Adrenal gland (tissue), 9 donors: ENCODE measurements at regions not wholly inside any gene's neighbourhood (a gene's known extent, or its start where the extent isn't known, plus 50 kb on each side); places are given as distances from the start of the nearest gene placed in this dataset.

ENCODE experiments used
- DNase-seq, 7 donors: peaks; one replicate each; pipeline ENCODE4 v3.0.0-alpha.2; 2019 to 2020
- H3K27ac ChIP-seq, 5 donors: fragments of 200-600 bp; sonication (generic) in 4 of 5; 1 replicate in 3 of 5; 2 replicates in 2 of 5; pipeline versions ENCODE4 v1.5.1 to v1.8.0; 2016 to 2020; ENCODE audit warnings: mild to moderate bottlenecking in 1 of 5
- H3K27me3 ChIP-seq: fragments of 200-600 bp; 2 replicates; pipeline ENCODE4 v1.8.0; 2021
- H3K36me3 ChIP-seq, 2 donors: fragments of 200-600 bp; replicated peaks in 1 of 2; 1 replicate in 1 of 2; 2 replicates in 1 of 2; pipeline versions ENCODE4 v1.5.1 to v1.8.0; 2018 to 2022
- H3K4me1 ChIP-seq, 2 donors: fragments of 200-600 bp; replicated peaks in 1 of 2; 1 replicate in 1 of 2; 2 replicates in 1 of 2; pipeline versions ENCODE4 v1.5.1 to v1.8.0; 2018 to 2021
- H3K4me3 ChIP-seq, 4 donors: fragments of 200-600 bp; sonication (generic) in 3 of 4; one replicate each; pipeline ENCODE4 v1.5.1; 2016 to 2018
- H3K9me3 ChIP-seq, 3 donors: fragments of 200-600 bp; sonication (generic) in 1 of 3; replicated peaks in 1 of 3; 1 replicate in 2 of 3; 2 replicates in 1 of 3; pipeline versions ENCODE4 v1.5.1 to v1.8.0; 2016 to 2021
- CTCF ChIP-seq, 6 experiments: fragments of 450-650 bp in 4 of 6; fragments of 200-600 bp in 2 of 6; sonication (generic) in 1 of 6; IDR thresholded peaks; 1 replicate in 5 of 6; 2 replicates in 1 of 6; pipeline versions ENCODE4 v1.5.1 to v1.8.0; 2016 to 2021; ENCODE audit warnings: antibody characterized with exemption in 6 of 6, mild to moderate bottlenecking in 2 of 6, moderate library complexity in 1 of 6
- POLR2A ChIP-seq, 2 donors: fragments of 450-650 bp; IDR thresholded peaks; one replicate each; pipeline ENCODE4 v1.6.1; 2017; ENCODE audit warnings: antibody characterized with exemption in 2 of 2, mild to moderate bottlenecking in 2 of 2, moderate library complexity in 1 of 2
- WGBS, 4 donors: extraction: QIAGEN DNeasy Blood & Tissue Kit in 2 of 4; methylation state at CpG; one replicate each; pipeline versions ENCODE4 v1.1.5 to v1.1.7; 2013 to 2017; 5-methylcytosine and 5-hydroxymethylcytosine counted together
- intact Hi-C, 2 donors: fragments of 100-400 bp; cut with DNase I; formaldehyde crosslinking; loops; one replicate each; pipeline versions ENCODE4 v1.14.1 to v1.15.0; 2022 to 2023
- donor health status: healthy with polysubstance abuse.
- donor health status: Bipolar disorder and iron deficiency.
- donor health status: DM: yes; HTN: yes; CAD: no.
- donor health status: DM: no; HTN: no; CAD: no.
- donor health status: DM: no; HTN: no; CAD: no.

GRCh38 chr20:48471176-48471575 lies 356.6 kb downstream of the PREX1 start:
- no peak overlapping the region for H3K4me3 ChIP-seq
- no peaks in the 10 kb centered on the region for H3K4me1 ChIP-seq
- DNase-seq: no peak
- WGBS, 4 donors: 57 to 76% (median 72%) methylated on average over 5 of the region's 5 CpGs
- TF ChIP-seq POLR2A (IDR thresholded peaks at IDR 0.05) (no peak), CTCF (IDR thresholded peaks at IDR 0.05) (no peak)
- no peaks in the 10 kb centered on the region for H3K9me3 ChIP-seq
- no peaks in the 10 kb centered on the region for H3K27me3 ChIP-seq
- H3K36me3 ChIP-seq: no peaks in the 10 kb centered on the region
- intact Hi-C loops: no loop called here
- no peak overlapping the region for H3K27ac ChIP-seq

DNA sequence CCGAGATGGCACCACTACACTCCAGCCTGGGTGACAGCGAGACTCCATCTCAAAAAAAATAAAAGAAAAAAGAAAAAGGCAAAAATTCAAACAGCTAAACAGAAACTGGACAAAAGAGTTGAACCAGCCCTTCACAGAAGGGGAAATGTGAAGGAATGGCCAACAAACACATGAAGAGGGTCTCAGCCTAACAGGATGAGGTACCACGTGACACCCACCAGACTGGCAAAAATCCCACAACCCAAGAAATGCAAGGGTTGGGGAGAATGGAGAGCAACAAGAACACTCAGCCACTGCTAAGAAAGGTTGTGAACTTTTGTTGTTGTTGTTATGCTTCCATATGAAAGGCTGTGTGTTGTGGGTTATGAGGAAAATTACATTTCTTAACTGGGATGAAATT lies 357.7 kb downstream of the PREX1 start:
- Histone ChIP-seq H3K36me3 (no peaks in the 10 kb centered on the region), H3K27ac (no peak overlapping the region), H3K4me1 (no peaks in the 10 kb centered on the region), H3K27me3 (no peaks in the 10 kb centered on the region), H3K4me3 (no peak overlapping the region), H3K9me3 (no peaks in the 10 kb centered on the region)
- DNase-seq: no peak
- 81 to 89% (median 84%) methylated on average over 3 of the region's 3 CpGs for WGBS, 4 donors
- no peak for TF ChIP-seq POLR2A (IDR thresholded peaks at IDR 0.05)
- no peak for TF ChIP-seq CTCF (IDR thresholded peaks at IDR 0.05)
- intact Hi-C loops: no loop called here

DNA sequence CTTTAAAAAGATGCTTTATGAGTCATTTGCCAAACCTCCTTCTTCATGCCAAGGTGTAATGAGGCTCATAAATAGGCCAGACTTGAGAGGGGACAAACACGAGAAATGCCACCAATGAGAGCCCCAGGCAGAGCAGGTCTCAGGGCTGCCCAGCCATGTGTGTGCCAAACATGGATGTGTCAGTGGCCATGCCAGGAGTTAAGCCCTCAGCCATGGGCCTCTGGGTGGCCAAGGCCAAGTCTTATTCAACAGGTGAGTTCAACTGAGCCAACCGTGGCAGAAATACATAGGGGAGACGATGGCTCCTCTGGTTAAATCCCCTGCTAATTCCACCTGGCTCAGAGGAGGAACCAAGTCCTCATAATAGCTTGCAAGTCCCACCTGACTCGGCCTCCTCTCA lies 358.8 kb downstream of the PREX1 start:
- Histone ChIP-seq H3K4me3 (no peak overlapping the region), H3K9me3 (no peaks in the 10 kb centered on the region), H3K27me3 (no peaks in the 10 kb centered on the region), H3K36me3 (no peaks in the 10 kb centered on the region), H3K4me1 (no peaks in the 10 kb centered on the region), H3K27ac (no peak overlapping the region)
- intact Hi-C loops: no loop called here
- no peak for TF ChIP-seq POLR2A (IDR thresholded peaks at IDR 0.05)
- TF ChIP-seq CTCF (IDR thresholded peaks at IDR 0.05): no peak
- DNase-seq: no peak
- WGBS, 4 donors: 84 to 97% (median 89%) methylated on average over 4 of the region's 4 CpGs

GRCh38 chr20:48468571-48468970 lies 359.2 kb downstream of the PREX1 start:
- Histone ChIP-seq H3K9me3 (no peaks in the 10 kb centered on the region), H3K27ac (no peak overlapping the region), H3K4me1 (no peaks in the 10 kb centered on the region), H3K4me3 (no peak overlapping the region), H3K36me3 (no peaks in the 10 kb centered on the region), H3K27me3 (no peaks in the 10 kb centered on the region)
- 68 to 91% (median 83%) methylated on average over 2 to 5 of the region's 5 CpGs for WGBS, 4 donors
- TF ChIP-seq POLR2A (IDR thresholded peaks at IDR 0.05) (no peak), CTCF (IDR thresholded peaks at IDR 0.05) (no peak)
- intact Hi-C loops: no loop called here
- DNase-seq: no peak
